K562 (cell line): ENCODE measurements at regions not wholly inside any gene's neighbourhood (a gene's known extent, or its start where the extent isn't known, plus 50 kb on each side); places are given as distances from the start of the nearest gene placed in this dataset.

Experiments
- ELF4 ChIP-seq: fragments of 450-650 bp; formaldehyde crosslinking; IDR thresholded peaks from 2 replicates; pipeline ENCODE4 v1.4.0; 2022; ENCODE audit warnings: missing genetic modification characterization
- FOXJ3 ChIP-seq: sonication (generic); formaldehyde crosslinking; IDR thresholded peaks from 2 replicates; pipeline ENCODE4 v1.4.0; 2020; ENCODE audit warnings: mild to moderate bottlenecking, missing genetic modification reagents
- HNRNPLL ChIP-seq: fragments of 200-400 bp; formaldehyde crosslinking; IDR thresholded peaks from 2 replicates; pipeline ENCODE4 v1.6.1; 2017; ENCODE audit warnings: low read length, low read depth, mild to moderate bottlenecking; ENCODE audit not compliant: poor library complexity, severe bottlenecking
- MCM5 ChIP-seq: fragments of 450-650 bp; IDR thresholded peaks from 2 replicates; pipeline ENCODE4 v1.6.1; 2016; ENCODE audit warnings: low read depth
- RAD51 ChIP-seq: fragments of 450-650 bp; IDR thresholded peaks from 2 replicates; pipeline ENCODE4 v1.7.1; 2016; ENCODE audit warnings: low read depth, mild to moderate bottlenecking, borderline replicate concordance
- RBFOX2 ChIP-seq: fragments of 200-400 bp; formaldehyde crosslinking; IDR thresholded peaks from 2 replicates; pipeline ENCODE4 v1.6.1; 2017; ENCODE audit warnings: low read depth, mild to moderate bottlenecking, low read length, moderate library complexity
- RFX7 ChIP-seq: fragments of 250-450 bp; sonication (Bioruptor Pico); IDR thresholded peaks from 2 replicates; pipeline ENCODE4 v1.5.1; 2021; ENCODE audit warnings: mild to moderate bottlenecking
- SIN3A ChIP-seq, 2 experiments: fragments of 150-350 bp in 1 of 2; IDR thresholded peaks; 2 replicates each; pipeline ENCODE4 v1.6.1; 2011 to 2016; ENCODE audit warnings: borderline replicate concordance in 2 of 2, low read depth in 2 of 2, low read length in 2 of 2, mild to moderate bottlenecking in 2 of 2, moderate library complexity in 2 of 2; ENCODE audit not compliant: control insufficient read depth in 1 of 2
- SNRNP70 ChIP-seq: fragments of 200-400 bp; formaldehyde crosslinking; optimal IDR thresholded peaks from 2 replicates; pipeline ENCODE3; 2017; ENCODE audit warnings: low read depth, low read length
- ZNF274 ChIP-seq: IDR thresholded peaks from 2 replicates; pipeline ENCODE4 v1.6.1; 2011; ENCODE audit warnings: low read depth, mild to moderate bottlenecking, low read length, moderate library complexity, borderline replicate concordance
- TF ChIP-seq, protein P1 (sequence below): IDR thresholded peaks from 3 replicates; pipeline ENCODE4 v1.6.1; 2011; ENCODE audit warnings: borderline replicate concordance, mild to moderate bottlenecking; ENCODE audit not compliant: insufficient read length, insufficient read depth
- TF ChIP-seq, protein P2 (sequence below): IDR thresholded peaks from 2 replicates; pipeline ENCODE4 v1.6.1; 2012; ENCODE audit warnings: low read depth, low read length, improper control_type of control experiment, borderline replicate concordance
- TF ChIP-seq, protein P3 (sequence below), 3 experiments: IDR thresholded peaks in 2 of 3; conservative IDR thresholded peaks in 1 of 3; 2 replicates each; pipeline ENCODE4 v1.5.1; 2011 to 2012; ENCODE audit warnings: low read length in 3 of 3, mild to moderate bottlenecking in 3 of 3, control low read depth in 2 of 3, improper control_type of control experiment in 1 of 3, inconsistent platforms in 1 of 3, low read depth in 1 of 3, mixed read lengths in 1 of 3, moderate library complexity in 1 of 3; ENCODE audit not compliant: insufficient read depth in 2 of 3

DNA sequence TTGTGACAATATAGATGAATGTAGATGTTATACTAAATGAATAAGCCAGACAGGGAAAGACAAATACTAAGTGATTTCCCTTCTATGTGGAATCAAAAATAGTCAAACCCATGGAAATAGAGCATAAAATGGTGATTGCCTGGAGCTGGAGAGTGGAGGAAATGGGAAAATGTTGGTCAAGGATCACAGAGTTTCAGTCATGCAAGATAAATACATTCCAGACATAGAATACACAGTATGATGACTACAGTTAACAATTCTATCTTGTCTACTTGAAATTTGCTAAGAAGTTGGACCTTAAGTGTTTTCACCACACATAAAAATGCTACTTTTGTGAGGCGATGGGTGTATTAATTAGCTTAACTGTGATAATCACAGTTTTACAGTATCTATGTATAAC lies 1182.7 kb downstream of the AACS start:
- TF ChIP-seq, protein P1, sequence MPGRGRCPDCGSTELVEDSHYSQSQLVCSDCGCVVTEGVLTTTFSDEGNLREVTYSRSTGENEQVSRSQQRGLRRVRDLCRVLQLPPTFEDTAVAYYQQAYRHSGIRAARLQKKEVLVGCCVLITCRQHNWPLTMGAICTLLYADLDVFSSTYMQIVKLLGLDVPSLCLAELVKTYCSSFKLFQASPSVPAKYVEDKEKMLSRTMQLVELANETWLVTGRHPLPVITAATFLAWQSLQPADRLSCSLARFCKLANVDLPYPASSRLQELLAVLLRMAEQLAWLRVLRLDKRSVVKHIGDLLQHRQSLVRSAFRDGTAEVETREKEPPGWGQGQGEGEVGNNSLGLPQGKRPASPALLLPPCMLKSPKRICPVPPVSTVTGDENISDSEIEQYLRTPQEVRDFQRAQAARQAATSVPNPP: no peak
- TF ChIP-seq SIN3A (IDR thresholded peaks at IDR 0.05; ENCODE audit: borderline replicate concordance in 2 of 2, control insufficient read depth in 1 of 2, low read depth in 2 of 2, low read length in 2 of 2) (no peak), RFX7 (CRISPR knock-in tag) (no peak), MCM5 (no peak), ZNF274 (no peak), RBFOX2 (no peak), RAD51 (no peak), FOXJ3 (CRISPR knock-in tag) (no peak), SNRNP70 (no peak), HNRNPLL (no peak), ELF4 (CRISPR knock-in tag) (no peak)
- TF ChIP-seq, protein P2, sequence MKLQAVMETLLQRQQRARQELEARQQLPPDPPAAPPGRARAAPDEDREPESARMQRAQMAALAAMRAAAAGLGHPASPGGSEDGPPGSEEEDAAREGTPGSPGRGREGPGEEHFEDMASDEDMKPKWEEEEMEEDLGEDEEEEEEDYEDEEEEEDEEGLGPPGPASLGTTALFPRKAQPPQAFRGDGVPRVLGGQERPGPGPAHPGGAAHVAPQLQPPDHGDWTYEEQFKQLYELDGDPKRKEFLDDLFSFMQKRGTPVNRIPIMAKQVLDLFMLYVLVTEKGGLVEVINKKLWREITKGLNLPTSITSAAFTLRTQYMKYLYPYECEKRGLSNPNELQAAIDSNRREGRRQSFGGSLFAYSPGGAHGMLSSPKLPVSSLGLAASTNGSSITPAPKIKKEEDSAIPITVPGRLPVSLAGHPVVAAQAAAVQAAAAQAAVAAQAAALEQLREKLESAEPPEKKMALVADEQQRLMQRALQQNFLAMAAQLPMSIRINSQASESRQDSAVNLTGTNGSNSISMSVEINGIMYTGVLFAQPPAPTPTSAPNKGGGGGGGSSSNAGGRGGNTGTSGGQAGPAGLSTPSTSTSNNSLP: no peak
- TF ChIP-seq, protein P3, sequence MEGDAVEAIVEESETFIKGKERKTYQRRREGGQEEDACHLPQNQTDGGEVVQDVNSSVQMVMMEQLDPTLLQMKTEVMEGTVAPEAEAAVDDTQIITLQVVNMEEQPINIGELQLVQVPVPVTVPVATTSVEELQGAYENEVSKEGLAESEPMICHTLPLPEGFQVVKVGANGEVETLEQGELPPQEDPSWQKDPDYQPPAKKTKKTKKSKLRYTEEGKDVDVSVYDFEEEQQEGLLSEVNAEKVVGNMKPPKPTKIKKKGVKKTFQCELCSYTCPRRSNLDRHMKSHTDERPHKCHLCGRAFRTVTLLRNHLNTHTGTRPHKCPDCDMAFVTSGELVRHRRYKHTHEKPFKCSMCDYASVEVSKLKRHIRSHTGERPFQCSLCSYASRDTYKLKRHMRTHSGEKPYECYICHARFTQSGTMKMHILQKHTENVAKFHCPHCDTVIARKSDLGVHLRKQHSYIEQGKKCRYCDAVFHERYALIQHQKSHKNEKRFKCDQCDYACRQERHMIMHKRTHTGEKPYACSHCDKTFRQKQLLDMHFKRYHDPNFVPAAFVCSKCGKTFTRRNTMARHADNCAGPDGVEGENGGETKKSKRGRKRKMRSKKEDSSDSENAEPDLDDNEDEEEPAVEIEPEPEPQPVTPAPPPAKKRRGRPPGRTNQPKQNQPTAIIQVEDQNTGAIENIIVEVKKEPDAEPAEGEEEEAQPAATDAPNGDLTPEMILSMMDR (IDR thresholded peaks at IDR 0.05 in 2 of 3, conservative IDR thresholded peaks at IDR 0.05 in 1 of 3; ENCODE audit: insufficient read depth in 2 of 3, low read depth in 1 of 3, low read length in 3 of 3): no peak
